Naive thymus-derived CD4-positive, alpha-beta T cell (primary cell): ENCODE measurements at regions not wholly inside any gene's neighbourhood (a gene's known extent, or its start where the extent isn't known, plus 50 kb on each side); places are given as distances from the start of the nearest gene placed in this dataset.

ENCODE experiments used
- ATAC-seq: fragments of 150-1000 bp; cut with Tn5 transposase; 2 replicates; pipeline ENCODE4 v1.10.0; 2021; ENCODE audit warnings: mild to moderate bottlenecking, moderate library complexity
- CTCF ChIA-PET: fragments of 350-600 bp; sonication (Branson Sonifier 250); formaldehyde crosslinking; loops from one replicate; lab custom pipeline; 2021; ENCODE audit warnings: antibody characterized with exemption; lab: Charles Lee
- POLR2A ChIA-PET: fragments of 350-600 bp; sonication (Branson Sonifier 250); formaldehyde crosslinking; loops from one replicate; lab custom pipeline; 2021; ENCODE audit warnings: antibody characterized with exemption, inconsistent platforms; lab: Charles Lee
- DNase-seq, 9 donors: peaks; one replicate each; pipeline versions ENCODE4 v3.0.0 to v3.0.0-alpha.2; 2020 to 2022; ENCODE audit warnings: mixed read lengths in 1 of 9
- H3K27ac ChIP-seq: one replicate; pipeline ENCODE4 v1.7.0; 2013; ENCODE audit warnings: mild to moderate bottlenecking, low read depth, low read length, moderate library complexity
- H3K27me3 ChIP-seq, 2 donors: one replicate each; pipeline ENCODE4 v1.7.0; 2013; ENCODE audit warnings: low read length in 2 of 2, mild to moderate bottlenecking in 2 of 2, moderate library complexity in 2 of 2; ENCODE audit not compliant: control insufficient read depth in 2 of 2, insufficient read depth in 2 of 2
- H3K36me3 ChIP-seq, 3 experiments: 1 replicate in 2 of 3; 2 replicates in 1 of 3; pipeline ENCODE4 v1.7.0; 2013; ENCODE audit warnings: low read length in 3 of 3, mild to moderate bottlenecking in 3 of 3, moderate library complexity in 1 of 3; ENCODE audit not compliant: insufficient read depth in 3 of 3, control insufficient read depth in 2 of 3
- H3K4me1 ChIP-seq, 2 donors: one replicate each; pipeline ENCODE4 v1.7.0; 2013; ENCODE audit warnings: low read length in 2 of 2, mild to moderate bottlenecking in 2 of 2, moderate library complexity in 1 of 2; ENCODE audit not compliant: control insufficient read depth in 2 of 2, insufficient read depth in 2 of 2
- H3K4me3 ChIP-seq: 2 replicates; pipeline ENCODE4 v1.7.0; 2013; ENCODE audit warnings: mild to moderate bottlenecking, low read length
- H3K9me3 ChIP-seq, 3 experiments: 1 replicate in 2 of 3; 2 replicates in 1 of 3; pipeline ENCODE4 v1.7.0; 2013; ENCODE audit warnings: low read length in 3 of 3; ENCODE audit not compliant: control insufficient read depth in 2 of 3
- H3K27ac Mint-ChIP-seq, 9 donors: one replicate each; pipeline ENCODE4 v1.8.0; 2020 to 2022; ENCODE audit warnings: mixed read lengths in 9 of 9, mild to moderate bottlenecking in 8 of 9, moderate library complexity in 5 of 9, inconsistent platforms in 2 of 9
- H3K27me3 Mint-ChIP-seq, 5 donors: one replicate each; pipeline ENCODE4 v1.8.0; 2021 to 2022; ENCODE audit warnings: mixed read lengths in 5 of 5, mild to moderate bottlenecking in 1 of 5
- H3K36me3 Mint-ChIP-seq, 5 donors: one replicate each; pipeline ENCODE4 v1.8.0; 2020 to 2022; ENCODE audit warnings: mixed read lengths in 5 of 5, mild to moderate bottlenecking in 3 of 5, inconsistent platforms in 1 of 5
- H3K4me1 Mint-ChIP-seq, 7 donors: one replicate each; pipeline ENCODE4 v1.8.0; 2020 to 2022; ENCODE audit warnings: mixed read lengths in 7 of 7, mild to moderate bottlenecking in 3 of 7, inconsistent platforms in 1 of 7
- H3K4me3 Mint-ChIP-seq, 10 donors: one replicate each; pipeline ENCODE4 v1.8.0; 2020 to 2022; ENCODE audit warnings: mild to moderate bottlenecking in 10 of 10, mixed read lengths in 10 of 10, moderate library complexity in 6 of 10, inconsistent platforms in 2 of 10
- H3K9me3 Mint-ChIP-seq, 11 donors: one replicate each; pipeline ENCODE4 v1.8.0; 2020 to 2022; ENCODE audit warnings: mixed read lengths in 11 of 11, mild to moderate bottlenecking in 4 of 11, inconsistent platforms in 1 of 11, moderate library complexity in 1 of 11
- intact Hi-C, 2 donors: fragments of 100-400 bp; cut with micrococcal nuclease; formaldehyde crosslinking; loops; one replicate each; pipeline ENCODE4 v1.15.1; 2023

GRCh38 chr5:73307645-73308355, 134.8 kb downstream of the TMEM174 start:
- H3K4me3 Mint-ChIP-seq, result no peak overlapping the region
- H3K9me3 Mint-ChIP-seq, result peaks cover 0 to 3% (median 1%) of the 10 kb centered on the region in 11 donors
- CTCF ChIA-PET, result no interaction called here
- ATAC-seq, result no peak
- no peak overlapping the region for H3K27ac Mint-ChIP-seq
- Histone ChIP-seq H3K27me3 (peaks cover 0 to 18% of the 10 kb centered on the region in 2 donors), H3K9me3 (no peaks in the 10 kb centered on the region), H3K27ac (no peak overlapping the region), H3K4me3 (no peak overlapping the region), H3K36me3 (no peaks in the 10 kb centered on the region), H3K4me1 (peaks cover 0 to 3% of the 10 kb centered on the region in 2 donors)
- intact Hi-C loops, result no loop called here
- peaks cover 1 to 11% (median 5%) of the 10 kb centered on the region in 7 donors for H3K4me1 Mint-ChIP-seq
- peaks cover 0 to 8% (median 1%) of the 10 kb centered on the region in 5 donors for H3K36me3 Mint-ChIP-seq
- no peak for DNase-seq
- peaks cover 79 to 85% (median 84%) of the 10 kb centered on the region in 5 donors for H3K27me3 Mint-ChIP-seq
- POLR2A ChIA-PET, result no interaction called here

DNA sequence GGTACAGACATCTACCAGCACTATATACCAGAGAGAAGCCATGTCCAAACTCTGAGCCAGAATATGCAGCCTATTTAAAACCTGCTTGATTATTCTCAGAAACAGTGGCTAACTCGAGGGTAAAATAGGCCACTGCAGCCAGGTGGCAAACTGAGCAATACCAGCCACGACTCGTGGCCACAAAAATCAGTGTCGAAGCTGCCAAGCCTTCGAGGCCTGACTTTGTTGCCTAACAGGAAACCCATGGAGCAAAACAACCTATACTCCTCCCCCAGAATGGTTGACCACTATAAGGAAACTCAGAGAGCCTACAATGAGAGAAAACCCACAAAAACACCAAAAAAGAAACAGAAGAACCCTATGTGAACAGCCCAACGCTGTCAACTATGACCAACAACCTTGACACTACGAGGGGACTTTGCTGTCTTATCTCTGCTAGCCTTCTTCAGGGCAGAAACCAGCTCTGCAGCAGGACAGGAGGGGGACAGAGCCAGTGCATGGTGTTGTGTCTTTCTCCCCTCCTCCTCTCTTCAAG, 133.8 kb downstream of the TMEM174 start:
- Mint-ChIP-seq H3K36me3 (peaks cover 0 to 8% (median 3%) of the 10 kb centered on the region in 5 donors), H3K27me3 (peaks cover 78 to 86% (median 83%) of the 10 kb centered on the region in 5 donors), H3K27ac (no peak overlapping the region), H3K4me1 (peaks cover 3 to 10% (median 5%) of the 10 kb centered on the region in 7 donors), H3K9me3 (peaks cover 0 to 5% (median 2%) of the 10 kb centered on the region in 11 donors), H3K4me3 (no peak overlapping the region)
- Histone ChIP-seq H3K27ac (no peak overlapping the region), H3K27me3 (peaks cover 0 to 19% of the 10 kb centered on the region in 2 donors), H3K36me3 (no peaks in the 10 kb centered on the region), H3K9me3 (no peaks in the 10 kb centered on the region), H3K4me1 (no peaks in the 10 kb centered on the region), H3K4me3 (no peak overlapping the region)
- intact Hi-C loops, result no loop called here
- DNase-seq (no peak), ATAC-seq (no peak)
- ChIA-PET CTCF (no interaction called here), POLR2A (no interaction called here)

GRCh38 chr5:73306078-73306719, 133.2 kb downstream of the TMEM174 start:
- no peak overlapping the region for H3K4me3 Mint-ChIP-seq
- DNase-seq, result no peak
- H3K4me1 ChIP-seq, result no peaks in the 10 kb centered on the region
- H3K4me3 ChIP-seq, result no peak overlapping the region
- H3K9me3 Mint-ChIP-seq, result peaks cover 0 to 5% (median 3%) of the 10 kb centered on the region in 11 donors
- CTCF ChIA-PET, result no interaction called here
- H3K27me3 Mint-ChIP-seq, result peaks cover 78 to 88% (median 84%) of the 10 kb centered on the region in 5 donors
- POLR2A ChIA-PET, result no interaction called here
- intact Hi-C loops, result no loop called here
- H3K27ac ChIP-seq, result no peak overlapping the region
- peaks cover 0 to 15% of the 10 kb centered on the region in 2 donors for H3K27me3 ChIP-seq
- no peaks in the 10 kb centered on the region for H3K9me3 ChIP-seq
- H3K27ac Mint-ChIP-seq, result peak overlapping the region in 1 of 9 donors; percentile 69
- H3K4me1 Mint-ChIP-seq, result peaks cover 3 to 11% (median 5%) of the 10 kb centered on the region in 7 donors
- peaks cover 0 to 8% (median 3%) of the 10 kb centered on the region in 5 donors for H3K36me3 Mint-ChIP-seq
- H3K36me3 ChIP-seq, result no peaks in the 10 kb centered on the region
- no peak for ATAC-seq

- Mint-ChIP-seq H3K9me3 (peaks cover 0 to 9% (median 3%) of the 10 kb centered on the region in 11 donors), H3K4me3 (no peak overlapping the region), H3K36me3 (peaks cover 0 to 8% (median 3%) of the 10 kb centered on the region in 5 donors), H3K27ac (no peak overlapping the region), H3K27me3 (peaks cover 85 to 95% (median 87%) of the 10 kb centered on the region in 5 donors), H3K4me1 (peaks cover 5 to 16% (median 9%) of the 10 kb centered on the region in 7 donors)
- CTCF ChIA-PET, result no interaction called here
- ATAC-seq (no peak), DNase-seq (no peak)
- no peaks in the 10 kb centered on the region for H3K36me3 ChIP-seq
- intact Hi-C loops, result no loop called here
- no peak overlapping the region for H3K4me3 ChIP-seq
- H3K27me3 ChIP-seq, result peaks cover 0 to 15% of the 10 kb centered on the region in 2 donors
- no peaks in the 10 kb centered on the region for H3K4me1 ChIP-seq
- H3K9me3 ChIP-seq, result no peaks in the 10 kb centered on the region
- POLR2A ChIA-PET, result no interaction called here
- H3K27ac ChIP-seq, result no peak overlapping the region
Measured at GRCh38 chr5:73305386-73305785, 132.4 kb downstream of the TMEM174 start.

DNA sequence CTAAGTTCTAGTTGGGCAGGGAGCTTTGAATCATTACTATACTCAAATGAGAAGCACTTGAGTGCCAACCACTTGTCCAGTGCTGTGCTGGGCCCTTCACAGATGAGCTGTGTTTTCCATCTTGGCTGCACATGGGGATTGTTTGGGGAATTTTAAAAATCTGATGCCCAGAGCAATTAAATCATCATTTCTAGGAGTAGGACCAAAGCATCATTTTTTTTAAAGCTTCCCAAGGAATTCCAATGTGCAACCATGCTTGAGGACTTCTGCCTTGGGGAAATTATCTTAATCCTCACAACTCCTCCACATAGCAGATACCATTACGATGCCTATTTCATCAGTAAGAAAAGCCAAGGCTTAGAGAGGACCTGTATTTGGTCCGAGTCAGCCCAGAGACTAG, 131.4 kb downstream of the TMEM174 start:
- POLR2A ChIA-PET, result no interaction called here
- CTCF ChIA-PET, result interaction anchor here (1.1 kb wide), 1 partner anchor 13 kb away, joined by 3 read pairs; no protein-coding TSS in a partner anchor
- peaks cover 3 to 15% of the 10 kb centered on the region in 2 donors for H3K27me3 ChIP-seq
- H3K36me3 ChIP-seq, result no peaks in the 10 kb centered on the region
- Mint-ChIP-seq H3K27ac (no peak overlapping the region), H3K9me3 (peaks cover 0 to 14% (median 3%) of the 10 kb centered on the region in 11 donors), H3K27me3 (peaks cover 87 to 95% (median 88%) of the 10 kb centered on the region in 5 donors), H3K36me3 (peaks cover 0 to 8% (median 3%) of the 10 kb centered on the region in 5 donors), H3K4me1 (peaks cover 7 to 26% (median 19%) of the 10 kb centered on the region in 7 donors), H3K4me3 (no peak overlapping the region)
- DNase-seq (no peak), ATAC-seq (no peak)
- no peak overlapping the region for H3K27ac ChIP-seq
- no peak overlapping the region for H3K4me3 ChIP-seq
- H3K9me3 ChIP-seq, result no peaks in the 10 kb centered on the region
- intact Hi-C loops, result no loop called here
- H3K4me1 ChIP-seq, result no peaks in the 10 kb centered on the region

DNA sequence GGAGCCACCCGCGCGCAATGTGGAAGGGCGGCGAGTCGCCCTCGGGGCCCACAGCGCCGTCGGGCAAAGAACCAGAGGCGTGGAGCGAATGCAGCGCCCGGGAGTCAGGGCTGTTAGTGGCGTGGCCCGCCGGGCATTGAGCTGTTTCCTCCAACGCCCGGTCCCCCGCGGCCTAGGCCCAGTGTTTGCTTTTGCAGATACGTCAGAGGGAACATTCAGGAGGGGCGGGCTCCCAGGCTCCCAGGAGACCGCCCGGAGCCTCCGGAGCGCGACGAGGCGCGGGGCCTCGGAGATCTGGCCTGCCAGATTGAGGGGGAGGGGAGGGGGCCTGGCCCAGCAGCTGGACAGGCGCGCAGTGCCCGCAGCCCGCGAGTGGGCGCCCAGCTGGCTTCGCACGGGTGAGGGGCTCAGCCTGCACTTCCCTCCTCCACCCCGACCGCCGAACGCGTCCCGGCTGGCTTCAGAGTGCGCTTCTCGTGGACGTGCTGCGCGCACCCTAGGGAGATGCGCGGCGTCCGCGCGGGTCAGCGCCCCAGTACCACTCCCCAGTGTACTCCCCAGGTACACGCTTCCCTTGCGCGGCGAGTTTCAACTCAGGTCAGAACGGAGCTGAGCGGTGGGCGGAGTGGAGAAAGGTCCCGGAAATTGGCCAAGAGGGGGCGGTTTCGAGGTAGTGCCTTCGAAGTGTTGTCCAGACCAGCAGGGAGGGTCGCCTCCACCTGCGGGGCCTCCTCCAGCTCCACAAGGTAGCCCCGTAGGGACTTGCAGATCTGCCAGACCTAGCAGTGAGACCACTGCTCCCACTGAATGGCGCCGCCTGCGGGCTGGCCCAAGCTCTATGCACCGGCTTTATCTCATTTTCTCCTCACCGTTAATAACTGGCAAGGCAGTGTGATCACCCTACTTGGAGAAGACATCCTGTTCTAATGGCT, 130.4 kb downstream of the TMEM174 start:
- ATAC-seq, result no peak
- H3K27me3 ChIP-seq, result peaks cover 4 to 15% of the 10 kb centered on the region in 2 donors
- ChIA-PET CTCF (interaction anchor here (1.1 kb wide), 1 partner anchor 12 kb away, joined by 3 read pairs; no protein-coding TSS in a partner anchor), POLR2A (no interaction called here)
- H3K27ac ChIP-seq, result no peak overlapping the region
- H3K4me1 ChIP-seq, result no peaks in the 10 kb centered on the region
- H3K4me3 ChIP-seq, result no peak overlapping the region
- intact Hi-C loops, result loop anchor here in 1 of 2 donors (2.0 kb wide), 1 partner anchor 75 kb away; no protein-coding TSS in a partner anchor
- peaks cover 0 to 8% (median 3%) of the 10 kb centered on the region in 5 donors for H3K36me3 Mint-ChIP-seq
- no peaks in the 10 kb centered on the region for H3K36me3 ChIP-seq
- no peak overlapping the region for H3K27ac Mint-ChIP-seq
- no peak for DNase-seq
- peaks cover 86 to 95% (median 90%) of the 10 kb centered on the region in 5 donors for H3K27me3 Mint-ChIP-seq
- H3K9me3 Mint-ChIP-seq, result peaks cover 0 to 17% (median 3%) of the 10 kb centered on the region in 11 donors
- H3K9me3 ChIP-seq, result no peaks in the 10 kb centered on the region
- peak overlapping the region in 7 of 10 donors; percentile 8 to 61 (median 40) for H3K4me3 Mint-ChIP-seq
- peaks cover 7 to 33% (median 26%) of the 10 kb centered on the region in 7 donors for H3K4me1 Mint-ChIP-seq
